Panc1 (cell line): ENCODE measurements at regions not wholly inside any gene's neighbourhood (a gene's known extent, or its start where the extent isn't known, plus 50 kb on each side); places are given as distances from the start of the nearest gene placed in this dataset.

Experiments used
- ATAC-seq: fragments of 200-7000 bp; cut with Tn5 transposase; 2 replicates; pipeline ENCODE4 v1.9.1; 2020; ENCODE audit warnings: mild to moderate bottlenecking, moderate library complexity
- BruUV-seq: library from RNA; stranded (reverse); fragments of 400-500 nt; replicated peaks from 2 replicates; lab custom pipeline; 2021; lab: Mats Ljungman, UMichigan
- CTCF ChIA-PET: fragments of 300-600 bp; sonication (Branson Sonifier 250); formaldehyde crosslinking; loops from one replicate; lab custom pipeline; 2022; ENCODE audit warnings: antibody characterized with exemption; lab: Charles Lee
- POLR2A ChIA-PET: fragments of 300-600 bp; sonication (Branson Sonifier 250); formaldehyde crosslinking; loops from one replicate; lab custom pipeline; 2022; ENCODE audit warnings: antibody characterized with exemption; lab: Charles Lee
- DNase-seq: peaks from one replicate; pipeline ENCODE4 v3.0.0-alpha.2; 2010; ENCODE audit warnings: low read depth, low spot score
- H3K27ac ChIP-seq: 2 replicates; pipeline ENCODE4 v1.5.1; 2011; ENCODE audit warnings: mild to moderate bottlenecking, low read length, inconsistent platforms
- H3K27me3 ChIP-seq: fragments of 200-500 bp; sonication (Bioruptor generic); 2 replicates; pipeline ENCODE4 v1.6.0; 2014; ENCODE audit warnings: low read length, inconsistent platforms; ENCODE audit not compliant: control insufficient read depth, insufficient read depth
- H3K36me3 ChIP-seq: fragments of 200-500 bp; sonication (Bioruptor generic); 2 replicates; pipeline ENCODE4 v1.5.1; 2014; ENCODE audit warnings: inconsistent platforms, mild to moderate bottlenecking, low read length, moderate library complexity; ENCODE audit not compliant: control insufficient read depth, insufficient read depth
- H3K4me1 ChIP-seq: 2 replicates; pipeline ENCODE4 v1.5.1; 2011; ENCODE audit warnings: inconsistent platforms, mild to moderate bottlenecking, low read length, moderate library complexity; ENCODE audit not compliant: control insufficient read depth, insufficient read depth
- H3K4me3 ChIP-seq, 2 experiments: 2 replicates each; pipeline ENCODE4 v1.5.1; 2011 to 2012; ENCODE audit warnings: low read depth in 2 of 2, low read length in 2 of 2, mild to moderate bottlenecking in 2 of 2, inconsistent platforms in 1 of 2, moderate library complexity in 1 of 2
- H3K9me3 ChIP-seq: fragments of 200-500 bp; sonication (Bioruptor generic); 2 replicates; pipeline ENCODE4 v1.5.1; 2014; ENCODE audit warnings: low read depth, mild to moderate bottlenecking, inconsistent platforms, low read length, moderate library complexity; ENCODE audit not compliant: control insufficient read depth, insufficient read depth
- CTCF ChIP-seq: fragments of 450-650 bp; IDR thresholded peaks from 2 replicates; pipeline ENCODE4 v1.5.1; 2017; ENCODE audit warnings: mild to moderate bottlenecking
- POLR2AphosphoS5 ChIP-seq: IDR thresholded peaks from 2 replicates; pipeline ENCODE4 v1.6.1; 2012; ENCODE audit warnings: mild to moderate bottlenecking, low read depth, low read length, moderate library complexity
- REST ChIP-seq, 2 experiments: IDR thresholded peaks; 2 replicates each; pipeline ENCODE4 v1.6.1; 2011 to 2012; ENCODE audit warnings: low read depth in 2 of 2, control low read depth in 1 of 2, low read length in 1 of 2, mild to moderate bottlenecking in 1 of 2, moderate library complexity in 1 of 2; ENCODE audit not compliant: insufficient read depth in 1 of 2
- SIN3A ChIP-seq: IDR thresholded peaks from 2 replicates; pipeline ENCODE4 v1.6.1; 2012; ENCODE audit warnings: low read depth, mild to moderate bottlenecking, low read length, moderate library complexity, borderline replicate concordance; ENCODE audit not compliant: insufficient read depth
- TCF7L2 ChIP-seq: IDR thresholded peaks from 2 replicates; pipeline ENCODE4 v1.6.1; 2011; ENCODE audit warnings: mild to moderate bottlenecking, low read depth, low read length, inconsistent platforms
- in situ Hi-C: cut with HindIII; loops from 2 replicates; pipeline ENCODE4 v1.10.0; 2016; ENCODE audit warnings: low sequenced_read_pairs, low pct_unique_long_range_greater_than_20kb
- intact Hi-C: fragments of 100-400 bp; cut with micrococcal nuclease; formaldehyde crosslinking; loops from one replicate; pipeline ENCODE4 v1.10.0; 2022; ENCODE audit not compliant: unreplicated experiment

- Histone ChIP-seq H3K4me3 (no peak overlapping the region), H3K4me1 (no peaks in the 10 kb centered on the region), H3K27ac (no peak overlapping the region), H3K36me3 (no peaks in the 10 kb centered on the region), H3K9me3 (no peaks in the 10 kb centered on the region), H3K27me3 (no peaks in the 10 kb centered on the region)
- ATAC-seq (no peak), DNase-seq (no peak)
- in situ Hi-C loops = no loop called here
- intact Hi-C loops = no loop called here
- POLR2A ChIA-PET = no interaction called here
- BruUV-seq = no TSS peak
- CTCF ChIA-PET = no interaction called here
- TF ChIP-seq POLR2AphosphoS5 = no peak
- no peak for TF ChIP-seq TCF7L2
- no peak for TF ChIP-seq SIN3A
- TF ChIP-seq REST (IDR thresholded peaks at IDR 0.05; ENCODE audit: insufficient read depth in 1 of 2, low read depth in 2 of 2, low read length in 1 of 2) = no peak
- no peak for TF ChIP-seq CTCF
Measured at GRCh38 chr5:107154593-107154992, 516.1 kb downstream of the EFNA5 start.

DNA sequence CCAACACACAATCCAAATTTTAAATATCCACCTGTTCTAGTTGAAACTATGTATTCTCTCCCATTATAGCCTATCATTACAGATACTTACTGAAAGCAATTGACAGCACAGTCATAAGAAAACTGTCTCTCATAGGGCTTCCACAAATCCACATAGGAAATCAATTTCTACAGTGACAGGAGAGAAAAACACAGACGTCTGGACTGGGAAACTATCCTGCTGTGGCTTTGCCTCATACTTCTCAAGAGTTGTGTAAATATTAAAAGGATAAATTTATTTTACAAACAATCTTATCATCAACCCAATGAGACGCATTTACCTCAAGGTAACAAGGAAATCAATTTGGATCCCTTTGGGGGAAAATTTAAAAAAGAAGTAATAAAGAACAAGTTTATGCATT is 517.5 kb downstream of the EFNA5 start:
- intact Hi-C loops (no loop called here), in situ Hi-C loops (no loop called here)
- ATAC-seq (no peak), DNase-seq (no peak)
- H3K4me1 ChIP-seq = no peaks in the 10 kb centered on the region
- no TSS peak for BruUV-seq
- no peak overlapping the region for H3K4me3 ChIP-seq
- CTCF ChIA-PET = no interaction called here
- H3K36me3 ChIP-seq = no peaks in the 10 kb centered on the region
- no peaks in the 10 kb centered on the region for H3K9me3 ChIP-seq
- H3K27ac ChIP-seq = no peak overlapping the region
- POLR2A ChIA-PET = no interaction called here
- no peaks in the 10 kb centered on the region for H3K27me3 ChIP-seq
- TF ChIP-seq POLR2AphosphoS5 = no peak

DNA sequence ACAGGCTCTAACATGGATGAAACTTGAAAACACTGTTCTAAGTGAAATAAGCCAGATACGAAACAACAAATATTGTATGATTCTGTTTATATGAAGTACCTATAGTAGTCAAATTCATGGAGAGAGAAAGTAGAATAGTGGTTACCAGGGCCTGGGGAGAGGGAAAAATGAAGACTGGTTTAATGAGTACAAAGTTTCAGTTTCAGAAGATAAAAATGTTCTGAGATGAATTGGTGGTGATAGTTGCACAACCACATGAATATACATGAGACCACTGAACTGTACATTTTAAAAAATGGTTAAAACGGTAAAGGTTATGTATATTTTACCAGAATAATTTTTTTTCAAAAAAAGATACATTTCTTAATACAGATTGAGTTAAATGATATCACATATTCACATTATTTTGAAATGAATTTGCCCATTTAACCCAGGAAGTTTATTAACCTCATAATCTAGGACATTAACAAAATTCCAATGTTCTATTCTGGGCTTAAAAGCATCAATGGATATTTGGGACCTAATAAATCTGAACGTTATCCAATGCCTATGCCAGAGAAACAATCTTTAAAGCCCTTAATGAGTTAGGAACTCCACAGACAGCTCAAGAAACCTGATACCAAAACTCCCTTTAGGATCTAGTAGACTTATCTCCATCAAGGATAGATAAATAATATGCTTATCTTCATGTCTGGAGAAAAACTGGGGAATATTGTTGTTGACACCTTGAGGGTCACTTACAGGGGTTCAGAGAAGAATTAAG is 521.3 kb downstream of the EFNA5 start:
- CTCF ChIA-PET = no interaction called here
- Histone ChIP-seq H3K4me1 (no peaks in the 10 kb centered on the region), H3K9me3 (no peaks in the 10 kb centered on the region), H3K27ac (no peak overlapping the region), H3K4me3 (no peak overlapping the region), H3K36me3 (no peaks in the 10 kb centered on the region), H3K27me3 (no peaks in the 10 kb centered on the region)
- TF ChIP-seq TCF7L2 = no peak
- TF ChIP-seq REST (IDR thresholded peaks at IDR 0.05; ENCODE audit: insufficient read depth in 1 of 2, low read depth in 2 of 2, low read length in 1 of 2) = no peak
- in situ Hi-C loops = no loop called here
- DNase-seq = no peak
- intact Hi-C loops = no loop called here
- BruUV-seq = no TSS peak
- no peak for ATAC-seq
- POLR2A ChIA-PET = no interaction called here
